ENCODE measurements at regions not wholly inside any gene's neighbourhood (a gene's known extent, or its start where the extent isn't known, plus 50 kb on each side); places are given as distances from the start of the nearest gene placed in this dataset.

DNA sequence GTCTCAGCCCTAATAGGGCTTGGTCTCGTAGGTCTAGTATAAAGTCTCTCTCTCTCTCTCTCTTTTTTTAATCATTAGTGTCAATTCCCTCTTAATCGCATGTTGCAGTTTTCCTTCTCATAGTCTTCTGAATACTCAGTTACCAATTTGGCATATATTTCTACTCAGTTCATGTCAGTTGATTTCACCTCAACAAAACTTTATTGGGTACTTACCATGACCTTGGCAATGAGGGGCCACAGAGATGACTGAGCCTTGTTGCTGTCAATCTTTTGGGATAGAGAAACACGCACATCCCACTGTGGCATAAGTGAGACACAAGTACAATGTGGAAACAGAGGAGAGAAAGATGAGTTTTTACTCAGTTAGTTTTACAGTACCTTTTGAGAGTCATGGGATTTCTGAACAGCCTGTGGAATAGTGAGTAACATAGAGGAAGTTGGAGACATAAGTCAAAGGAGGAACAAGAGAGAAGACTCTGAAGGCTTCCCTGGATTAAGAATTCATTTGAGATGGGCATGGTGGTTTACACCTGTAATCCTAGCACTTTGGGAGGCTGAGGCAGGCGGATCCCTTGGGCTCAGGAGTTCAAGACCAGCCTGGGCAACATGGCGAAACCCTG lies 150.2 kb upstream of the CBLB start:
- ATAC-seq, result no peak
- no peak for DNase-seq (ENCODE audit: low spot score)

DNA sequence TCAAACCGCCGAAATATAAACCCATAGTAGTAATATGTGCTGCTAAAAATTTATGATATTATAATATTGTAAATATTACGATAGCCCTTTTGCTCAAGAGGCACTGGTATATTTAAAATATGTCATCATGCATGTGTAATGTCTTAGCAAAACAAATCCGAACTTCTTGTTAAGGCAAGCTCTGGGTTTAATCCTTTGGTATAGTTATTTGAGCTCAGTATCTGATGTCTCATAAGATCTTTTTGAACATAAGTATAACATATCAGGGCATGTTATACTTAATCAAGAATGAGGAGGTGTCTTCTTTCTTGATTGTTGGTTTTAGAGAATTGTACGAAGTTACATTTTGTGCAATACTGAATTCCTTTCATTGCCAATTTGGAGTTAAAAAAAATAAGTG lies 154.1 kb upstream of the CBLB start:
- ATAC-seq, result no peak
- no peak for DNase-seq (ENCODE audit: low spot score)

DNA sequence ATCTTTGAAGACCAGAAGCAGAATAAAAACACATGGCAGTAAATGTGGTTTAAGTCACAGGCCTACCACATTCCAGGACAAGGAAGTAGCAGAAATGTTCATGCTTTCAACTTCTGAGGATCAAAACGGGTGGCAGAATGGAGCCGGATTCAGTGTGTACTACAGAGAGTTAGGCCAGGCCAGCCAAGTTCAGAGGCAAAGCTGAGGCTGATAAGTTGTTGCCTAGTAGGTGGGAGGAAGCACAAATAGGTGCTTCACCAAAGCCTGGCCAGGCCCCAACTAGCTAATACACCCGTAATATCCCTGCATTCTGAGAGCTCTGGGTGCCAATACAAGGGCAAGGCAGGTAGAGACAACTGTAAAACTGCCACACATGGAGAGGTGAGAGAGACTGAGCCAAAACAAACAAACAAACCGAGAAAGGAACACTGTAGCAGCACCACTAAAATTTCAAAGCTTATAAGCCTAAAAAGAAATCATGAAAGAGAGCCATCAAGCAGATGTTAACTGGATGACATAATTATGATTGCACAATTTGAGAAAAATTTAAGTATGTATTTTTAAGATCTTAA lies 156.4 kb upstream of the CBLB start:
- DNase-seq (ENCODE audit: low spot score) (peak; percentile 51), ATAC-seq (peak; percentile 91)

DNA sequence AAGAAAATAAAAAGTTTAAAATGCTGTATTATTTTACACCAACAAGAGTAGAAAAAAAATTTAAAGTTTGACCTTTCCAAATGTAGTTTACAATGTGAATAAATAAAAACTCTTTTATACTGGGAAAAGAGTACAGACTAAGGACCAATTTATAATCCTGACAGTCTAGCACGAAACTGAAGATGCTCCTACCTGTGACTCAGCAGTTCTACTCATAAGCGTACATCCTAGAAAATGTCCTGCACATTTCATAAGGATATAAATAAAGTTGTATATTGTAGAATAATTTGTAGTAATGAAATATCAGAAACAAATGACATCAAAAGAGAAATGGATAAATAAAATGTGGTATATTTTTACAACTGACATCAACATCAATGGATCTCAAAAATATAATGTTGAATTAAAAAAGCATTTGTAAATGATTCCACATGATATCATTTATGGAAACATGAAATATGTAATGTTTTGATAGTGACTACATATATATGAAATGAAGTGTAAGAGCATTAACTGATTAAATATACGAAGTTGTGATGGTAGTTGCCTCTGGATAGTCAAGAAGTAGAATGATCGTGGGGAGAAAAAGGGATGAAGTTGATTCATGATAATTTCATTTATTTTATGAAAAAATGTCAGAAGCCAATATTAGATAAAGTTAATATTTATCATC lies 161.3 kb upstream of the CBLB start:
- no peak for ATAC-seq
- DNase-seq (ENCODE audit: low spot score), result no peak

DNA sequence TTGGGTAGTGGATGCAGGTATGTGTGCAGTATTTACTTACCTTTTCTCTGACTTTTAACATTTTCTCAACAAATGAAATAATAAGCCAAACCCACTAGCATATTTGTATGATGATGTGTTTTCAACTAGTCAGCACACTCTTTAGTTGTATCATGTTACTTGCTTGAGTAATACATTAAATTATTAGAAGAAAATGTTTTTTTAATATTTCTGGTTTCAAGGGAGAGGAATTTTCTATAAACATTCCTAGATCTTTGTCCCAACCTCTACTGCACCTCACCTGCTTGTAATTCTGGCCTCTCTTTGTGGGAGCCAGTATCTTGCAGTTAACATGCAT lies 161.8 kb upstream of the CBLB start:
- ATAC-seq (no peak), DNase-seq (ENCODE audit: low spot score) (no peak)

DNA sequence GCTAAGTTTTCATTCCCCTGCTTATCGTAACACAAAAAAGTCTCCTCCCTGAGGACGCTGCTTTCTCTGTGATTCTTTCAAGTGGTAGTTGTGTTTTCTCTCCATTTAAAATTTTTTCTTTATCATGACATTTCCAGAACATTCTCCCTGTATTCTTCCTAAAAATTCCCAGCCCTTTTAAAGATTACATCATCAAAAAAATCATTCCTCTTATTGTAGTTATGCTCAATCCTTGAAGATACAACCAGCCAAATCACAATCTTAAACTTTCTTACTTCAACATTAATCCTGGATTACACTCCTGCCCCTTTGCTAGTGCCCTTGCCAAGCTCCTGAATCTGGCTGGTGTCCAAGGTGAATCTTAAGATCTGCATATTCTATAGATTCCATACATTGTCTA lies 163.7 kb upstream of the CBLB start:
- no peak for ATAC-seq

DNA sequence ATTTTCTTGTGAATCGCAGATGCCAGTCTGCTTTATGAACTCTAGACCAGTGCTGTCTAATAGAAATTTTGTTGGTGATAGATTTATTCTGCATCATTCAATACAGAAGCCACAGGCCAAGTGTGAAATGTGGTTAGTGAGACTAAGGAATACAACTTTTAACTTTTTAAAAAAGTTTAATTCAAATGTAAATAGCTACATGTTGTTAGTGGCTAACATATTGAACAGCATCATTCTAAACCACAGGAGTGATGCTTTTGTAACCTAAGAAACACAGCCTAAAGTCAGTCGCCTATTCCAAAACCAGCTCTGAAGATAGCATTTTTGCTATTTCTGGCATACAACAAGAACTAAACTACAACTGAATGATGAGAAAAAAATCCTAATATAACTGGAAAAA lies 164.8 kb upstream of the CBLB start:
- DNase-seq (ENCODE audit: low spot score), result no peak
- no peak for ATAC-seq

More for the DNA sequence above, 163.7 kb upstream of the CBLB start:
- no peak for DNase-seq (ENCODE audit: low spot score)

DNA sequence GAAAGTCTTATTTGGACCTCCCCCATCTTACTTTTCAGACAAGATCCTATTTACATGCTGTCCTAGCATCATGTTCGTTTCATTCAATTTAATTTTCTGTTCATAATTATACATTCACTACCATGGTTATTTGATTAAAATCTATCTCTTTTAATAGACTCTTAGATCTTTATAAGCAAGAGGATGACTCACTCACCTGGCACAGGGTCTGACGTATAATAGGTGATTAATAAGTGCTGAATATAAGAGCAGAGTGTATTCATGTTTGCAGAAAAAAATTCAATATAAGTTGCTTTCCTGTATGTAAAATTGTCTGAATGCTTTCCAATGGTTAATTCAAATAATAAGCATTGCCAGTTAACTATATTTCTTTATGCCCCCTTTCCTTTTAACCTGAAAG lies 165.5 kb upstream of the CBLB start:
- DNase-seq (ENCODE audit: low spot score) (no peak), ATAC-seq (no peak)

DNA sequence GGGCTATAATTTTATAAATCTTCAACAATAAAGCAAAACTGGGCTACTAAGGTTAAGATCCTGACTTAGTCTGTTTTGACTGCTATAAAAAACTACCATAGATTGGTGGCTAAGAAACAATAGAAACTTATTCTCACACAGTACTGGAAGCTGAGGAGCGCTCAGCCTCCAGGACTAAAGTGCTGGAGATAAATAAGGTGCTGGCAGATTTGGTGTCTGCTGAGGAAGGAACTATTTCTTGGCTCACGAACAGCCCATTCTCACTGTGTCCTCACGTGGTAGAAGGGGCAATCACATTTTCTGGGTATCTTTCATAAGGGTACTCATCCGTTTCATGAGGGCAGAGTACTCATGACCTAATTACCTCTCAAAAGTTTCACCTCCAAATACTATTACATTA lies 166.8 kb upstream of the CBLB start:
- DNase-seq (ENCODE audit: low spot score) (no peak), ATAC-seq (no peak)

DNA sequence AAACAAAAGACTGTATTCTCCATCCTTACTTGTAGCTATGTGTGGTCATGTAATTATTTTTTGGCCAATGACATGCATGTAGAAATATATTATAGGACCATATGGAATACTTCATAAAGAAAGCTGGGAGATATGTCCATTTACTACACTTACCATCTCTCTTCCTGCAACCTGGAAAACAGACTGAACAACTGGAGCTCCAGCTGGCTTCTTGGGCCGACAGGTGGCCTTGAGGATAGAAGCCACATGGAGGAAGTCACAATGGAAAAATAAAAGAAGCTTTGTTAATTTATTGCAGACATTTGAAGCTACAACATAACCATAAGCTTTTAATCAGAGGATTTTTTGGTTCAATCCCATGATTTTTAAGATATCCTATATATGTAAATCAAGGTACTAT lies 167.9 kb upstream of the CBLB start:
- ATAC-seq, result no peak

DNA sequence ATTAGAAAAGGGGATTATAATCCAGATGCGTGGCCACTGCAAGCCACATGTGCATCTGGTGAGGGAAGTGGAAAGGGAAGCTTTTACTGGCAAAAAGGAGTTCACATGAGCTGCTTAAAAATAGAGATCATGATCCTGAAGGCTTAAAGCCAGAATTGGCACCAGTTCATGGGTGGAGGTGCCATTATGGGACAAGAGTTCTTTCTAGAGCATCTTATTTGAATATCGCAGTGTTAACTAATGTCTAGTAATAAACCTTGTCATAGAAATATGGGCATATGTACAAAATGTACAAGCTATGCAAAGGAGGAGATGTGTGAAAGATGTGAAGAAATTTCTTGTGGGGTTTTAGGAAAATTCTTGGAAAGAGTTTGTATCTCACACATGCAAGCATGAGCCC lies 178.4 kb upstream of the CBLB start:
- ATAC-seq, result no peak
- DNase-seq (ENCODE audit: low spot score), result no peak

More for the DNA sequence above, 167.9 kb upstream of the CBLB start:
- DNase-seq (ENCODE audit: low spot score), result no peak

DNA sequence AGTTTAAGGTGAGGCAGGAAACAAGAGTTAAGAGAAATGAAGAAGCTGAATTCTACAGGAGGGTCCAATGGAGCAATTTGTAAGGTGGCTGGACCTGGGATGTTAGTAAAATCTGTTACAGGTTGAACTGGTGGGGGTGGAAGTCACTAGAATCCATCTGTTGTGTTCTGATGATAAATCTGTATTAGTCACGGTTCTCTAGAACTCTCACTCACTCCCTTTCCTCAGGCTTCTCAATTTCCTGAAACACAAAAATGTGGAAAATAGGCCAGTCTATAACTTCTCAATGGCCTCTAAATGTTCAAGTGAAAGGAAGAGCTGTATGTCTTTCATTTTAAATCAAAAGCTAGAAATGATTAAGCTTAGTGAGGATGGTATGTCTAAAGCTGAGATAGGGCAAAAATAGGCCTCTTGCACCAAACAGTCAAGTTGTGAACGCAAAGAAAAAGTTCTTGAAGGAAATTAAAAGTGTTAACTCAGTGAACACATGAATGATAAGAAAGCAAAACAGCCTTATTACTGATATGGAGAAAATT lies 180.2 kb upstream of the CBLB start:
- no peak for ATAC-seq

DNA sequence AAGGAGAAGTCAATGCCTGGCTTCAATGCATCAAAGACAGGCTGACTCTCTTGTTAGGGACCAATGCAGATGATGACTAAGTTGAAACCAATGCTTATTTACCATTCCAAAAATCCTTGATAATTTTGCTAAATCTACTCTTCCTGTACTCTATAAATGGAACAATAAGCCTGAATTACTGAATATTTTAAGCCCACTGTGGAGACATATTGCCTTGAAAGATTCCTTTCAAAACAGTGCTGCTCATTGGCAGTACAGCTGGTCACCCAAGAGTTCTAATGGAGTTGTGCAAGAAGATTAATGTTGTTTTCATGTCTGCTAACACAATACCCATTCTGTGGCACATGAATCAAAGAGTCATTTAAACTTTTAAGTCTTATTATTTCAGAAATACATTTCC lies 181.0 kb upstream of the CBLB start:
- ATAC-seq (no peak), DNase-seq (ENCODE audit: low spot score) (no peak)

More for the DNA sequence above, 180.2 kb upstream of the CBLB start:
- no peak for DNase-seq (ENCODE audit: low spot score)

DNA sequence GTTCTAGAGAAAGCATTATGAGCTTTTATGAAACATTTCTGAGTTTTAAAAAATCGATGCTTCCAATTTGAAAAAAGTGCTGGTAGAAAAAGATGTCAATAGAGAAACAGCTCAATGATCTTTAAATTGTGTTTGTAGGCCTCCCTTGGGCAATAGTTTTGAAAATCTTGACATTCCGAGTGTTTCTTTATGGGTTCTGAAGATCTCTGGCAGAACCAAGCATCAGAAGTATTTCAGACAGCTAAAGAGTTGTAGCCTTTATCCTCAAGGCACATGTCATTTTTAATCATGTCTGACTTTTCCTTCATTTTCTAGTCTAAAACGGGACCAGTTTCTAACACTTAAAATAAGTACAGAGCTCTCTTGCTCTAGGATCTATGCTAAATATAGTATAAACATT lies 188.1 kb upstream of the CBLB start:
- ATAC-seq (no peak), DNase-seq (ENCODE audit: low spot score) (no peak)

DNA sequence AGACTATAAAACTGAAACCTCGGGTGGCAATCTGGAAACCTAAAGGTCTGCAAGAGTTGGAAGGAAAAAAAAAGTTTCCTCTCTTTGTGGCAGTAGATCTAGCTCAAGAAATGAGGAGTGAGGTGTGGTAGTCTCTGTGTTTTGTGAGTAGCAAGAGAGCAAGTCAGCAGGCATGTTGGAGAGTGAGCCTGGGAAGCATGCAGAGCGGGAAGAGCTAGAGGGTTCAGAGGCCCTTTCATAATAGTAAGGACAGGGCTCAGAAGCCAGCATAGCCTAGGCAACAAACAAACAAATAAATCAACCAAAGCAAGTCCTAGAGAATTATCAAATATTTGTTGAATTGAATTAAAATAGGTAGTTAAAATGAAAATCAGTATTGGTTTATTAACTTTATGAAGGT lies 189.7 kb upstream of the CBLB start:
- no peak for ATAC-seq
- no peak for DNase-seq (ENCODE audit: low spot score)

DNA sequence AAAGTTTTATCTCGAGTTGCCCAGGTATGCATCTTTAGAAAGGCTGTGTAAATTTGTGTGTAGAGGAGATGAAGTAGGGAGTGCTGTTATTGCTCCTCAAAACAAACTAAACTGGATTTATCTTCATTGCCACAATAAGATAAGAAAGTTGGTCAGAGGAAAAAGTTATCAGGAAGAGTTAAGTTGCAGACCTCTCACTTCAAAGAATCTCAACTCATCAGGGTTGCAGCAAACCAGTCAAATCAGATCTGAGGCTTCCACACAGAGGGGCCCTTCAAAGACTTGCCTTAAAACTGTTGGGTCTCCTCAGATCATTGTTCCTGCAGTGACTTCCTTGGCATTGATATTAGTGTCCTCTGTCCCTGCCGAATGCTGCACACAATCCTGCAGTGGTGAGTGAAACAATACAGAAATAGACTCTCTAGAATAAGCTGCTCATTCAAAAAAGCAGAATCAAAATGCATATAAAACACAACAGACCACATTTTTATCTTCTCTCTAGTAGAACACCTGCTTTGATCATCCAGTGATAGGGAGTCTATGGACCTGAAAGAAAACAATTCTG lies 191.2 kb upstream of the CBLB start:
- no peak for ATAC-seq

DNA sequence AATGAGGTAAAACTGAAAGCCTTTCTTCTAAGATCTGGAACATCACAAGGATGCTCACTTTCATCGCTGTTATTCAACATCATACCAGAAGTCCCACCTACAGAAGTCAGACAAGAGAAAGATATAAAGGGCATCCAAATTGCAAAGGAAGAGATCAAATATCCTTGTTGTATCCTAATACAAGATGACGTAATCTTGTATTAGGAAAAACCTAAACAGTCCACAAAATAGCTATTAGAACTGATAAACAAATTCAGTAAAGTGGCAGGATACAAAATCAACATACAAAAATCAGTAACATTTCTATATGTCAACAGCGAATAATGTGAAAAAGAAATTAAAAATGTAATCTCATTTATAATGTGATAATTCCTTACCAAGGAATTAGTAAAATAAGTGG lies 195.1 kb upstream of the CBLB start:
- ATAC-seq, result no peak
- DNase-seq (ENCODE audit: low spot score), result no peak

More for the DNA sequence above, 191.2 kb upstream of the CBLB start:
- DNase-seq (ENCODE audit: low spot score), result no peak

DNA sequence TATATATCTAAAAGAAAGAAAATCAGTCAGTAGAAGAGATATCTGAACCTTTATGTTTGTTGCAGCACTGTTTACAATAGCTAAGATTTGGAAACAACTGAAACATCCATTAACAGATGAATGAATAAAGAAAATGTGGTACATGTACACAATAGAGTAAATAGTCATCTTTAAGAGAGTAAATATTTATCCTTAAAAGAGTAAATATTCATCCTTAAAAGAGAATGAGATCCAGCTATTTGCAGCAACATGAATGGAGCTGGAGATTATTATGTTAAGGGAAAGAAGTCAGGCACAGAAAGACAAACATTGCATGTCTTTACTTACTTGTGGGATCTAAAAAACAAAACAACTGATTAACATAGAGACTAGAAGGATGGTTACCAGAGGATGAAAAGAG lies 197.0 kb upstream of the CBLB start:
- ATAC-seq, result no peak
- DNase-seq (ENCODE audit: low spot score), result no peak

DNA sequence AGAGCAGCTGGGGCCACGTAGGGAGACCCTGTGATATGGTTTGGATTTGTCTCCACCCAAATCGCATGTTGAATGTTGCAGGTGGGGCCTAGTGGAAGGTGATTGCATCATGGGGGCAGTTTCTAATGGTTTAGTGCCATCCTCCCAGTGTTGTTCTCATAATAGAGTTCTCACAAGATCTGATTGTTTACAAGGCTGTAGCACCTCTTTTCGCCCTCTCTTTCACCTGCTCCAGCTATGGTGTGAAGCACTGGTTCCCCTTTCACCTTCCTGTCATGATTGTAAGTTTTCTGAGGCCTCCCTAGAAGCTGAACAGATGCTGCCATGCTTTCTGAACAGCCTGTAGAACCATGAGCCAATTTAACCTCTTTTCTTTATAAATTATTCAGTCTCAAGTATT lies 198.9 kb upstream of the CBLB start:
- DNase-seq (ENCODE audit: low spot score), result no peak
- ATAC-seq, result no peak

DNA sequence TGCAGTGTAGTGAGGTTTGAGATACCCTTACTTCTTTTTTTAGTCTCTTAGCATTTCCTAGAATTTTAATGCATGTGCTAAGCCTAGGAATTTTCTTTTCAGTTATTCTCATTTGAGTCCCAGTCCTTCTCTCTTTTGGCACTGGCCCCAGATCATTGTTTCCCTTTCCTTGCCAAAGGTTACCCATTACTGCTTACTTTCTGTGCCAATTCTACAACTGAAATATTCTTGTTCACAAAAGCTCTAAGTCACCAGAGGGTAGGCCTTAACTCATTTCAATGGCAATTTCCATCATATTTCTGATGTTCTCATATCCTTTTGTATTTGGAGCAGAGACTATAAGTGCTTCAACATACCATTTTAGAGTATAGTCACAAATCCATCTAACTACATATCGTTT lies 199.6 kb upstream of the CBLB start:
- ATAC-seq, result peak; percentile 29
- DNase-seq (ENCODE audit: low spot score), result no peak

DNA sequence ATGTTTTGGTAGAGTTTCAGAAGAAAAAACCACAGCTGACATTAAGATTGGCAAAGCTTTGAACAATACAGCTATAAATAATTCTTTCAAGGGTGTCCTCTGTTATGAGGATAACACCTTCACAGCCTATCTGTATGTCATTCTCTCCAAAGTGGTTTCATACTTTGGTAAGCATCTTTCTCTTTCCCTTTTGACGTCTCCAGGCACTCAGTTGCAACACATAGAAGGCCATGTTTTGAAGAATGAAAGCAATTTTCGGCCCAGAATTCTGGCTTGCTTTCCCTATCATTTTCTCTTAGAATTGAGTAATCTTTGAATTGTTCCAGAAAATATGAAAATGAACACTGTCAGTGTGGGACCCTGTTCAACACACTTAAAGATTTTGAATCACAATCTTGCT lies 200.0 kb upstream of the CBLB start:
- ATAC-seq (no peak), DNase-seq (ENCODE audit: low spot score) (no peak)

DNA sequence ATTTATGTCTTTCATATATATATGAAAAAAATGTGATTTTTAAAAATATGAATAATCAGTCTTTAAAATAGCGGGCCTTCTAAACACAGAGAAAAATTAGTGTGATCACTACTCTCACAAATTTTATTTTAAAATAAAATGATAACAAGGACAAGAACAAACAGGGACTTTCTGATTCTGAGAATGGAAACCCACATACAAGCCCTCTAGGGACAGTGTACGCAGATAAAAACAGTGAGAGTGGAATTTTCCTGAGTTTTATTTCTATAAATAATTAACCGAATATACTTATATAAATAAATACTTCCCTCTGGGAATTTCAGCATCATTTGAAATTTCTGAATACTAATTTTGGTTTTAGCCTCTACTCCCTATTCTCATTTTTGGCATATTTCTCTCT lies 201.4 kb upstream of the CBLB start:
- ATAC-seq (no peak), DNase-seq (ENCODE audit: low spot score) (no peak)
